Upper lobe of left lung (tissue), 4 donors: ENCODE measurements at regions not wholly inside any gene's neighbourhood (a gene's known extent, or its start where the extent isn't known, plus 50 kb on each side); places are given as distances from the start of the nearest gene placed in this dataset.

ENCODE experiments used
- CTCF ChIP-seq, 6 experiments: fragments of 450-650 bp in 4 of 6; fragments of 200-600 bp in 2 of 6; sonication (generic) in 2 of 6; IDR thresholded peaks; one replicate each; pipeline ENCODE4 v1.5.1; 2016 to 2019; ENCODE audit warnings: antibody characterized with exemption in 6 of 6
- EP300 ChIP-seq, 4 donors: sonication (generic); formaldehyde crosslinking; IDR thresholded peaks; one replicate each; pipeline ENCODE4 v1.5.1; 2017; ENCODE audit warnings: antibody characterized with exemption in 4 of 4, control low read depth in 2 of 4
- POLR2A ChIP-seq, 4 donors: fragments of 450-650 bp; IDR thresholded peaks; one replicate each; pipeline ENCODE4 v1.5.1; 2016 to 2017; ENCODE audit warnings: antibody characterized with exemption in 4 of 4, mild to moderate bottlenecking in 2 of 4
- POLR2AphosphoS5 ChIP-seq, 2 donors: sonication (generic); formaldehyde crosslinking; IDR thresholded peaks; one replicate each; pipeline ENCODE4 v1.5.1; 2017; ENCODE audit warnings: antibody characterized with exemption in 2 of 2

- no peak for TF ChIP-seq CTCF (IDR thresholded peaks at IDR 0.05)
- TF ChIP-seq EP300 (IDR thresholded peaks at IDR 0.05), result no peak
- TF ChIP-seq POLR2AphosphoS5 (IDR thresholded peaks at IDR 0.05), result no peak
- TF ChIP-seq POLR2A (IDR thresholded peaks at IDR 0.05), result no peak
Observed at GRCh38 chr4:85086721-85087120, 120.2 kb upstream of the WDFY3 start.
